ENCODE measurements at regions not wholly inside any gene's neighbourhood (a gene's known extent, or its start where the extent isn't known, plus 50 kb on each side); places are given as distances from the start of the nearest gene placed in this dataset.

DNA sequence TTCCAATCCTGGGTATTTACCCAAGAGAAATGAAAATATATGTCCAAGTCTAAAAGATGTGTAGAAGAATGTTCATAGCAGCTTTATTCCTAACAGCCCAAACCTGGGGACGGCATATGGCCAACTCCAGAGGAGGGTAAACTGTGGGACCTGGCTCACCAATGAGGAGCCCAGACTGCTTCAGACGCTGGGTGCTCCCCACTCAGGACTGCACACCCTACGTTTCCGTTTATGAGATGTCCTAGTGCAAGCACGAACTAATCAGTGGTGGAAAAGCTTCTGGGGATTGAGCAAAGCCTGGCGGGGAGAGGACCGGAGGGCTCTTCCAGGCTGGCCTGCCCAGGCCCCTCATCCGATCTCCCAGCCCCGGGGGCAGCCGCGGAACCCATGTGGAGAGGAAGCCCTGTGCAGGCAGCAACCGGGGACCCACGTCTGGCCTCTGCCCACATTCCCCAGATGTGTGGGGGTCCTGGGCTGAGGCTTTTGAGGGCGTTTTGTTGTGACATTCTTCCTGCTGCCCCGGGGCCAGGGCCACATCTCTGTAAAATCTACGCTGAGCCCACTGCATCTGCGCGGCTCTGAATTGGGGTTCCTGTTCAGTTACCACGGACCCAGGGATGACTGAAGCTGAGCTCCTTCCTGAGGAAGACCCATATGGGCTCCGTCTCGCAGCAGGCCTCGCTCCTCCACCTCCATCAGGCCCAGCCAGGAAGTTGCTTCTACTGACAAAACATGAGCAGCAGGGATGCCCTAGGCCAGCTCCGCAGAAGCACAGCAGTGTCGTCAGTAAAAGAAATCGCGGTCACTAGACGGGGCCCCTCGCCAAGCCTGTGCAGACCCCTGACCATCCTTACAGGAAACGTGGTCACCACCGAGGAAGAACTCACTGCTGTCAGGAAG is 188.0 kb downstream of the DLL1 start:
- H3K9me3 Mint-ChIP-seq = peaks cover 8% of the 10 kb centered on the region
- peak overlapping the region; percentile 84 for H3K27ac Mint-ChIP-seq
- DNase-seq (ENCODE audit: low spot score) = no peak
- peaks cover 3% of the 10 kb centered on the region for H3K4me1 Mint-ChIP-seq (ENCODE audit: low read depth)
- peak overlapping the region; percentile 32 for H3K4me3 Mint-ChIP-seq
- H3K27me3 Mint-ChIP-seq (ENCODE audit: low read depth) = peaks cover 24% of the 10 kb centered on the region
- no peaks in the 10 kb centered on the region for H3K36me3 Mint-ChIP-seq (ENCODE audit: low read depth)

DNA sequence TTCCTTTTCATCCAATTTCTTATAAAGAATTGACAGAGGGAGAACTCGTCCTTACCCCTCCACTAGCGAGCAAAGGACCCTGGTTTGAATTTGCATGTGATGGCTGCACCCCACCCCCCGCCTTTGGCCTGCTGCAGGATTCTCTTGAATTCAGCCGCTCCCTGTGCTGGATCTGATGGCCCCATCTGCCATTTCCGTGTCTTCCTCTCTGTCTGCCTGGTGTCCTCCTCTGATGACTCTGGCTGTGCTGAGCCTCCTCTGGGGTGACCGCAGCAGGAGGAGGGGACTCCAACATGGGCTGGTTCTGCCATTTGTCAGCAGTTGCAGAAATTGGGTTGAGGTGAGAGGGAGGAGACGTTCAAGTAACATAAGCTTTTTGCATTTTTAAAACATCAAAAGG is 188.8 kb downstream of the DLL1 start:
- Mint-ChIP-seq H3K9me3 (peaks cover 8% of the 10 kb centered on the region), H3K4me1 (ENCODE audit: low read depth) (peaks cover 3% of the 10 kb centered on the region), H3K4me3 (no peak overlapping the region), H3K27ac (no peak overlapping the region), H3K27me3 (ENCODE audit: low read depth) (peaks cover 19% of the 10 kb centered on the region), H3K36me3 (ENCODE audit: low read depth) (no peaks in the 10 kb centered on the region)
- no peak for DNase-seq (ENCODE audit: low spot score)

DNA sequence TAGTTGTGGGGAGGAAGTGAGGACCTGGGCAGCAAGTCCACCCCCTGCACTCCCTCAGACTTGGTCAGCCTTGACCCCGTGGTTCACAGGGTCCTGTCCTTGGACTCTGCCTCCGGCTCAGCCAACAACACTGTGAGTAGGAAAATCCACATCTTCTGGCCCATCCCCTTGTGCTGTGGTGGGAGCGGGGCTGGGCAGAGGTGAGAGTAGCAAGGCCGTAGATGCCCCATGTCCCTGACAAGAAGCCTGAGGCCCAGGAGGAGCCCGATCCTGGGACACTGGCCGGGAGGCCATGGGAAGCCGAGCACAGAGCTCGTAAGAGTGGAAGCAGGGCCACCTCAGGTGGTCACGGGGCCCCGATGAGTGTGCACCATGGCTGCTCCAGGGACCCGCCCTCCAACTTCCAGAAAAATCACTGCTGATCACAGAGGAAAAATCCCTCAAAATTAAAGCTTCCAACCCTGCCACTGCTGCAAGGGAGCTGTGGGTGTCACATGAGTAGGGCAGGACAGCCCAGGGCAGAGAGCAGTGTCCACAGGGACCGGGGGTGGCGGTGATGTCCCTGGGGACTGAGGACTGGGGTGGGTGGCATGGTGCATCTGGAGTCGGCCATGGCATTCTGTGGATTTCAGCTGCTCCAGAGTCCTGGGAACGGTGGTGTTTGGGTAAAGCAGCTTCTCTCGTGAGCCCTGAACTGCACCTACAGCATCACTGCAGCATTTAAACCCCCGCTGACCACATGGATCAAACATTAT is 189.4 kb downstream of the DLL1 start:
- no peak for DNase-seq (ENCODE audit: low spot score)
- H3K4me1 Mint-ChIP-seq (ENCODE audit: low read depth) = peaks cover 3% of the 10 kb centered on the region
- H3K4me3 Mint-ChIP-seq = no peak overlapping the region

DNA sequence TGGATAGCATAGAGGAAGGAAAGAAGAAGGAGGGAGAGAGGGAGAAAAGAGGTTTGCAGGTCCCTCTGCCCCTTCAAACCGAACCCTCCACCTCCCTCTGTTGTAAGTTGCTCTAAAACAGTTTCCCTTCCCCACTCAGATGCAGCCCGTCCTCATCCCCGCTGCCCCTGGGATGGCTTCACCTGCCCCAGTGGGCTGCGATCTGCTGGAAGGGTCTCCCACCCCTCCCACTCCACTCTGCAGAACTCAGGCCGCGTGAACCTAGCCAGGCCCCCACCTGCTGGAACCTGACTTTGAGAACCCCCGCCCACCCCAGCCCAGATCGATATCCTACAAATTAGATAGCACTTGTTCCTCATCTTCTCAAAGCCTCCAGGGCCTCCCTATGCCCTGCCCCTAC is 190.8 kb downstream of the DLL1 start:
- H3K27me3 Mint-ChIP-seq (ENCODE audit: low read depth) = peaks cover 12% of the 10 kb centered on the region
- no peak overlapping the region for H3K4me3 Mint-ChIP-seq
- H3K9me3 Mint-ChIP-seq = peaks cover 8% of the 10 kb centered on the region
- peaks cover 3% of the 10 kb centered on the region for H3K4me1 Mint-ChIP-seq (ENCODE audit: low read depth)
- no peak for DNase-seq (ENCODE audit: low spot score)
- H3K27ac Mint-ChIP-seq = no peak overlapping the region
- no peaks in the 10 kb centered on the region for H3K36me3 Mint-ChIP-seq (ENCODE audit: low read depth)

More for the DNA sequence above, 189.4 kb downstream of the DLL1 start:
- Mint-ChIP-seq H3K36me3 (ENCODE audit: low read depth) (no peaks in the 10 kb centered on the region), H3K27ac (no peak overlapping the region), H3K9me3 (peaks cover 8% of the 10 kb centered on the region), H3K27me3 (ENCODE audit: low read depth) (peaks cover 18% of the 10 kb centered on the region)

DNA sequence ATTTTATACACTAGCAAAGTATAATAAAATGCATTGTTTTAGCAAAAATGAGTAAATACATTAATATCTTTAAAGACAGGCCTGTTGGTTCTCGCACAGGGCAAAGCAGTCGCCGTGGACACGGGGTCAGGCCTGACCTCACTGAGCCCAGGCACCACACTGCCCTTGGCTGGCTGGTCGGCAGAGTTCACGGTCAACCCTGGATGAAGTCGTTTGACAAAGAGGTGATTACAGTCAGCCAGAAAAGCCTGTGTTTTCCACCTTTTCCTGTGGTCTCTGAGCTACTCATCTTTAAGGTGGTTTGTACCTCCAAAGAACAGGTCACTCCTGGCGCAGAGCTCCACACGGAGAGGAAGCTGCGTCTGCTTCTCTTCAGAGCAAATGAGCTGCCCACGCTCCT is 191.5 kb downstream of the DLL1 start:
- DNase-seq (ENCODE audit: low spot score) = no peak
- H3K27me3 Mint-ChIP-seq (ENCODE audit: low read depth) = peaks cover 8% of the 10 kb centered on the region
- H3K4me3 Mint-ChIP-seq = no peak overlapping the region
- H3K36me3 Mint-ChIP-seq (ENCODE audit: low read depth) = no peaks in the 10 kb centered on the region
- H3K27ac Mint-ChIP-seq = no peak overlapping the region
- peaks cover 8% of the 10 kb centered on the region for H3K9me3 Mint-ChIP-seq
- H3K4me1 Mint-ChIP-seq (ENCODE audit: low read depth) = peaks cover 3% of the 10 kb centered on the region

DNA sequence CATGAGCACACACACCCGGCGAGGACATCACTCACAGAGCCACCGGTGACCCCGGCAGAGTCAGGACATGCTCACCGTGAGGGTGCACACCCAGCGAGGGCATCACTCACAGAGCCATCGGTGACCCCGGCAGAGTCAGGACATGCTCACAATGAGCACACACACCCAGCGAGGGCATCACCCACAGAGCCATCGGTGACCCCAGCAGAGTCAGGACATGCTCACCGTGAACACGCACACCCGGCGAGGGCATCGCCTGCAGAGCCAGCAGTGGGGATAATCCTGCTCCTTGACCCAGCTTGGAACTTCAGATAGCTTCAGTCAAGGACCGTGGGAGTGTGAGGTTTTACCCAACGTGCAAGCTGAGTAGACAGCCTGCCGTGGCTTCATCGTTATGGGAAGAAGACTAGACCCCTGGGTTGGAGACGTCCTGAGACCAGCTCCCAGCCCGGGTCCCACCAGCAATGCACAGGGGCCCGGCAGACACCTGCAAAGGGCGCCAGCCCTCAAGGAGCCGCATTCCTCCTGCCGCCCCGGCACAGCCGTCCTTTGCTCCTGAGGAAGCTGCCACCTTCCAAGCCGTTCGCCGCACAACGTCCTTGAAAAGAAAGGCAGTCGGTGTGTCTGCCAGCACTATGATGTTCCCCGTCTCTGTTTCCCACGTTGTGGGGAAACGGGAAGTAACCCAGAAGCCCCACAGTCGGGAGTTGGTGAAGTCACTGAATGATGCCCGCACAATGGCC is 192.3 kb downstream of the DLL1 start:
- Mint-ChIP-seq H3K27me3 (ENCODE audit: low read depth) (peaks cover 8% of the 10 kb centered on the region), H3K4me1 (ENCODE audit: low read depth) (peaks cover 3% of the 10 kb centered on the region), H3K36me3 (ENCODE audit: low read depth) (no peaks in the 10 kb centered on the region), H3K27ac (no peak overlapping the region), H3K9me3 (peaks cover 8% of the 10 kb centered on the region), H3K4me3 (no peak overlapping the region)
- no peak for DNase-seq (ENCODE audit: low spot score)

DNA sequence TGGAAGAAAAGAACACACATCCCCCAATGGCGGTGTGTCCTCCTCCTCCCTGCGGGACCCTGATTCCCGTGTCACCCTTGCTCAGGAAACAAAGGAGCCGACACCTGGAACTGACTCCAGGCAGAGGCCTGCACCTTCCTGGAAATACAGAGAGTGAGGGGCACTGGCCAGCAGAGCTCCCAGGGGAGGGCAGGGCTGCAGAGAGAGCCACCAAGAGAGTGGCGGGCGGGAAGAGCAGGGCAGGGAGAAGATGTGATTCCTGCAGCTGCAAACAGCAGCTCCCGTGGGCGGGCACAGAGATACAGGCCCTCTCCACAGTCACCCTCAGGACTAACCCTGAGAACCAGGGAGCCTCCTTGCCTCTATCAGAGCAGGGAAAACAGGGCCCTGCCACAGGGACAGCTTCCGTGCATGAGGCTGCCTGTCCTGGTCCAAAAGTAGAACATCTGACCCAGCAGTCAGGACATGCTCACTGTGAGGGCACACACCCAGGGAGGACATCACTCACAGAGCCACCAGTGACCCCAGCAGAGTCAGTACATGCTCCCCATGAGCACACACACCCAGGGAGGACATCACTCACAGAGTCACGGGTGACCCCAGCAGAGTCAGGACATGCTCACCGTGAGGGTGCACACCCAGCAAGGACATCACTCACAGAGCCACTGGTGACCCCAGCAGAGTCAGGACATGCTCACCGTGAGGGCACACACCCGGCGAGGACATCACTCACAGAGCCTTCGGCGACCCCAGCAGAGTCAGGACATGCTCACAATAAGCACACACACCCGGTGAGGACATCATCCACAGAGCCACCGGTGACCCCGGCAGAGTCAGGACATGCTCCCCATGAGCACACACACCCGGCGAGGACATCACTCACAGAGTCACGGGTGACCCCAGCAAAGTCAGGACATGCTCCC is 193.1 kb downstream of the DLL1 start:
- no peak overlapping the region for H3K4me3 Mint-ChIP-seq
- peaks cover 8% of the 10 kb centered on the region for H3K27me3 Mint-ChIP-seq (ENCODE audit: low read depth)
- H3K27ac Mint-ChIP-seq = no peak overlapping the region
- H3K36me3 Mint-ChIP-seq (ENCODE audit: low read depth) = no peaks in the 10 kb centered on the region
- DNase-seq (ENCODE audit: low spot score) = no peak
- no peaks in the 10 kb centered on the region for H3K4me1 Mint-ChIP-seq (ENCODE audit: low read depth)
- peaks cover 8% of the 10 kb centered on the region for H3K9me3 Mint-ChIP-seq

DNA sequence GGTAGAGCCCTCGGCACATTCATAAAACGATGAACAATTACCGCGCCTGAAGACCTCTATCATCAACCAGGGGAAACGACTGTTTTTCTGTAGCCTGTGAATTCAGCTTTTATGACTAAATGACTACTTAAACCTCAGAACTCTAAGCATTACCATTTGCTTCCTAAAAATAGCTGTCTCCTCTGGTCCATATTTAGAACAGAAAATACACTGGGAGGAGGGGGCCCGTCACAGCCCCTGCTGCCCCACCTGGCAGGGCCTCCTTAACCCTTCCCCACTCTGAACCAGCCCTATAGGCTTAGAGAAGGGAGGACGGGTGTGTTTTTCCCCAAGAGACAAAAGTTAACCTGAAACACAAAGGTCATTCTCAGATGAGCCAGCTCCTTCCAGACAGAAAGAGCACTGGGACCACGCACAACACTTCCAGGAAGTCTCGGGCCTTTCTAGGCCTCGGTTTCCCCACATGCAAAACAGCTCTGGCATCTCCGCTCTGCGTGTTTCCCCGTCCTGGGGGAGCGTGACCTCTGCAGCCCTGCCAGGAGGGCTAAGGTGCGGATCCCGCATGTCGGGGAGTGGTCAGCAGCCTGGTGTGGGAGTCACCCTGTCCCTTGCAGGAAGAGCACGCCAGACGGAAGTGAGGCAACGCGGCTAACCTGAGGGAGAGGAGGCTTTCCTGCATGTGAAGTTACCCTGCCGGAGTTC is 193.9 kb downstream of the DLL1 start:
- Mint-ChIP-seq H3K36me3 (ENCODE audit: low read depth) (no peaks in the 10 kb centered on the region), H3K9me3 (peaks cover 8% of the 10 kb centered on the region), H3K27me3 (ENCODE audit: low read depth) (peaks cover 8% of the 10 kb centered on the region), H3K4me1 (ENCODE audit: low read depth) (no peaks in the 10 kb centered on the region), H3K27ac (no peak overlapping the region), H3K4me3 (no peak overlapping the region)
- DNase-seq (ENCODE audit: low spot score) = no peak

DNA sequence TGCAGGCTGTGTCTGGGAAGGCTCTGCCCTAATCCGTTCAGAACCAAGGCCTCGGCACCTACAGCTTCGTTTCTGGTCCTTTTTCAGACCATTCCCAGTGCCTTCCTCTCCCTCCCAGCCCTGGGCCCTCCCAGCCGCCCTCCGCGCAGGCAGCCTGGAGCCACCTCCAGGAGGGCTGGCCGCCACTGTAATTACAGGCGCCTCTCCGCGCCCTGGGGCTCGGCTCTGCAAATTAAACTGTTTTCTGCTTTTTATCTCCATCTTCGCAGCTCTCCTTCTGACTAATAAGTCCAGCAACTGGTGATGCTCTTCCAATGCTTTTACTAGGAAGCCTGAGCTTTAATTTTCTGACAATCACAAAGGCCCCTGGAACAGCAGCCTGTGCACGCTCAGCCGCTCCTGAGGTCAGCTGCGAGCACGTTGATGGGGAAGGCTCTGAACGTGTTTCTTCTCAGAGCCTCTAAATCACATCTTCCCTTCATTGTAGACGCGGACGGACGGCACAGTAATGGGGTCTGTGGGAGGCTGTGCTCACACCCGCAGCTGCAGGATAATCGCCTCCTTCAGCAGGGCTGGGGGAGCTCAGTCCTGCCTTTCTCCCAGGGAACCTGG is 194.6 kb downstream of the DLL1 start:
- Mint-ChIP-seq H3K27me3 (ENCODE audit: low read depth) (peaks cover 8% of the 10 kb centered on the region), H3K4me1 (ENCODE audit: low read depth) (no peaks in the 10 kb centered on the region), H3K4me3 (no peak overlapping the region), H3K9me3 (peaks cover 8% of the 10 kb centered on the region), H3K27ac (no peak overlapping the region), H3K36me3 (ENCODE audit: low read depth) (no peaks in the 10 kb centered on the region)
- DNase-seq (ENCODE audit: low spot score) = no peak

DNA sequence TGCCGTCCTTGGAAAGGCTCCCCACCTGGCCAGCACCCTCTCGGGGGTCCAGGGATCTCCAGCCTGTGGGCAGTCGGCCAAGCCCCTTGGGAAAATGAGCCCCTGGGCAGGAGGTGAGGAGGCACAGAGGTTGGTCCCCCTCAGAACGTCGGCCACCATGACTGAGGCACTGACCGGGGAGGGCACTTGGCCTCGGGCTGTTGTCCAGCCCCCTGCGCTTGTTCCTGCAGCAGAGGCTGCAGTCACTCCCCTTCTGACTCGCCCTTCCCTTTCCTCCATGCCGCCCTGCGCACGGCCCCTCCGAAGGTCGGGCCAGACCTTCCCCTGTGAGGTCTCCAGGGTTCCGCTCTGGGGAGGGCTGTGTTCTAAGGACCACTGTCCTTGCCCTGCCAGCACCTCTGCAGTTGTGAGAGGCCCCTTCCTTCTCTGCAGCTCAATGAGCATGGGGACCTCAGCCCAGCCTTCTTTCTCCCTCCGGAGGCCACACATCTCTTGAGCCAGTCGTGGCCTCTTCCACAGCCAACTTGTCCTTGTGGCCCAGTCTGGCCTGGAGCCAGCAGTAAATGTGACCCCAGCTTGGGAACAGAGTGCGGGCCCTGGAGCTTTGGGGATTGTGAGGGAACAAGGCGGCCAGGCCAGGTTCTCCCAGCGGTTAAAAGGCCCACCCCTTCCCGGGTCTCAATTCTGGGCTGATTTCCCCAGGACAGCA is 195.5 kb downstream of the DLL1 start:
- Mint-ChIP-seq H3K9me3 (peaks cover 3% of the 10 kb centered on the region), H3K4me1 (ENCODE audit: low read depth) (peaks cover 4% of the 10 kb centered on the region), H3K4me3 (no peak overlapping the region), H3K27me3 (ENCODE audit: low read depth) (peaks cover 8% of the 10 kb centered on the region), H3K27ac (no peak overlapping the region), H3K36me3 (ENCODE audit: low read depth) (peaks cover 2% of the 10 kb centered on the region)
- DNase-seq (ENCODE audit: low spot score) = no peak

DNA sequence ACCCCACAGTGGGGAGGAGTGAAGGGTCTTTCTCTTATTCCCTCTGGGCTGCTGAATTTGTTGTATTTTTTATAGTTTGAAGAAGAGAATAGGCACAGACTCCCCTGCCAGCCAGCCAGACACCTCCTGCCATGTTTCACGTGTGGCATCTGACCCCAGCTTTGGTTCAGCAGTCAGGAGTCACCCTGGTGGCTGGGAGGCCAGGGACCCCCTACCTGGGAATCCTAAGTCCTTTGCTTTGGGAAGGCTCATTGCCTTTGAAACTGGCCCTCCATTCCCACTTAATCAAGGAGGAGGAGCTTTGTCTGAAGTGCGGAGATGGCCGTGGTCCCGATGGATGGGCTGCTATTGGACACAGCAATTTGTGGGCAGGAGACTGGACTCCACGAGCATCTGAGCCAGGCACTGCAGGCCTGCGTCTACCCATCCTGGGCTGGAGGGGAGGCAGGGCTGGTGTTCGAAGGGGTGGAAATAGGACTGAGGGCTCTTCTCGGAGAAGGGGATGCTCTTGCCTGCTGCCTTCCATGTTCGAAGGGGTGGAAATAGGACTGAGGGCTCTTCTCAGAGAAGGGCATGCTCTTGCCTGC is 196.1 kb downstream of the DLL1 start:
- Mint-ChIP-seq H3K36me3 (ENCODE audit: low read depth) (peaks cover 2% of the 10 kb centered on the region), H3K27me3 (ENCODE audit: low read depth) (peaks cover 7% of the 10 kb centered on the region), H3K27ac (no peak overlapping the region), H3K9me3 (no peaks in the 10 kb centered on the region), H3K4me3 (no peak overlapping the region), H3K4me1 (ENCODE audit: low read depth) (peaks cover 10% of the 10 kb centered on the region)
- no peak for DNase-seq (ENCODE audit: low spot score)

All from T-helper 2 cell treated with Interferon-gamma antibody and Interleukin-4, amounts not matched to agents 5 μg/mL and 100 μg/mL, for 36 hours (primary cell).